Kidney capillary endothelial cell (primary cell): ENCODE measurements at regions not wholly inside any gene's neighbourhood (a gene's known extent, or its start where the extent isn't known, plus 50 kb on each side); places are given as distances from the start of the nearest gene placed in this dataset.

Experiments used
- DNase-seq: peaks from one replicate; pipeline ENCODE4 v3.0.0-alpha.2; 2018; ENCODE audit warnings: low spot score

DNA sequence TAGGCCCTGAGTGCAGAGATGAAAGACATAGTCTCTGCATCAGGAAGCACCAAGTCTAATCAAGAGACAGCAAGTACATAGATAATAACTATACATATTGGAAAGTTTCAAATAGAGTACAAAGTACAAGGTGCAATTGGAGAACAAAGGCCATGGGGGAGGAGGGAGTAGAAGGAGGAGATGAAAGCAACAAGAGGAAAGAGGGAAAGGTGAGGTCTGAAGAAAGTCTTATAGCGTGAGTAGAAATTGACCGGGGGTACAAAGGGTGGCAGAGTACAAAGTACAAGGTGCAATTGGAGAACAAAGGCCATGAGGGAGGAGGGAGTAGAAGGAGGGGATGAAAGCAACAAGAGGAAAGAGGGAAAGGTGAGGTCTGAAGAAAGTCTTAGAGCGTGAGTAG, 244.2 kb upstream of the JUN start:
- no peak for DNase-seq

DNA sequence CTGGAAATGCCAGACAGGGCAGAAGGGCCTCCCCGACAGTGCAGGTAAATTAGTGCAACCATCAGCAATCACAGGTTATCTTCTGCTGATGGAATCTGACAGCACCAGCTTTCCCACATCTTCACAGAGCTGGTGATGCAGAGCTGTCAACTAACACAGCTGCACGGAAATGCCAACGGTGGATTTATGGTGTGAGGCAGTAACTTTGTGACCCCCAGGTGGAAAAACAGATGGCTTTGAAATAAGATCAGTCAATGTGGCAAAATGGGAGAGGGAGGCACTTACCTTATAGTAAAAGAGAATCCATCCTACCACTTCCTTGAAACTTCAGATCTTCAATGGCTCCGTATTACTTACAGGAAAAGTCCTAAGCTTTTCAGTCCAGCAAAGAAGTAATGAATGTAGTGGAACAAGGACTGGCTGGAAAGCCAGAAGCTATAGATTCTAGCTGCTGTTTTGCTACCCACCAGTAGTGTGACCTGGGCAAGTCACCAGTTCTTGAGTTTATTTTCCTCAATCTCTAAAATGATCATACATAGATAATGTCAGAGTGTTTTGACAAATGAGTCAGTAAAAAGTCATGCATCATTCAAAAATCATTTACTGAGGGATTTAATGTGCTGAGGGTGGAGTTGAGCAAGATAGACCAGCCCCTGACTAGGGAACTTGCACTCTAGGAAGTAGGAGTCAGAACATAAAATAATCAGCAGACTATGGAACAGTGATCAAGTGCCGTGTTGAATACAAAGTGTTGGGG, 245.7 kb upstream of the JUN start:
- DNase-seq = no peak

DNA sequence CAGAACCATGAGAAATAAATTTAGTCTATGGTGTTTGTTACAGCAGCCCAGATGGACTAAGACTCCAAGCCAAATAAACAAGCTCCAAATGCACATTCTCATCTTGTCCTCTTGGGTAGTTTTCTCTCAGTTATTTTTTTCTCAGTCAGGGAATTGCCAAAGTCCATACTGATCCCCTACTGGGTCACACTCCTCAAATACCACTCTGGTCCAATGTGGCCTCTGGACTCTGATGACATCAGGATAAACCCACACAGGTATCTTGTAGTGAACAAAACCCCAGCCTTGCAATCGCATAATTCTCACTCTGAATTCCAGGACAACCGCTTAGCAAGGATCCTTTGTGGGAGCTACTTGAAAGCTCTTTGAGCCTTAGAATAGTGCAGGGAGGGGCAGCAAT, 248.4 kb upstream of the JUN start:
- no peak for DNase-seq

DNA sequence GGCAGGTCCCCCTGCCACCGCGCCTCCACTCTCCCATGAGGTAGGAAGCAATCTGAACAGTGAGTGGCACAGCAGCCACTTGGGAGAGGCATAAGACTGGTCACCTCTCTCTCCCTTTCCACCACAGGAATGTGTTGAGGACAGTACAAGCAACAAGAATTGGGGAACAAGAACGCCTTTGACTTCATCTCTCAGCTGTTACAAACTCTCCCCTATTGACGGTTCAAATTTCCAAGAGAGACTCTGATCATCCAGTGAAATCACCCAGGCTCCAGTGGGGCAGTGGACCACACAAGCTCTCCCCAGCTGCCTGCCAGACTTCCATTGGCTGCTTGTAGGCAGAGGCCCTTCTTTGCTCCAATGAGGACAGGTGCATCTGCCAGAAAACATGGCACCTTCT, 249.9 kb upstream of the JUN start:
- no peak for DNase-seq

DNA sequence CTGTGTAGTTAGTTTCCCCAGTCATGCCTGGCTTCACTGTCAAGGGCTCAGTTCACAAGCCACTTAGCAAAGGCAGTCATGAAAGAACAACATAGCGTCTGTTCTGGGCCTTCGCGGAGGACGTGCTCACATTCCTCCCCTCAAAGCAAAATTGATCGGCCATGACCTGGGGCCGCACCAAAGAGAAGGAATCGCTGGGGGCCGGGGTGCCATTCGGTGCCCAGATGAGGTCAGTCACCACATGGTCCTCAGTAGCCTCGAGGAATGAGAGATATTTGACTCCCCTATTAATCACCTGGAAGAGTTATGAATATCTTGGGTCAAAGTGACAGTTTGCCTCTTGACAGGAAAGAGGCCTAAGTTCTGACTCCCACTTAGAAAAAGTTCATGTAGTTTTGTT, 251.1 kb upstream of the JUN start:
- DNase-seq = no peak

DNA sequence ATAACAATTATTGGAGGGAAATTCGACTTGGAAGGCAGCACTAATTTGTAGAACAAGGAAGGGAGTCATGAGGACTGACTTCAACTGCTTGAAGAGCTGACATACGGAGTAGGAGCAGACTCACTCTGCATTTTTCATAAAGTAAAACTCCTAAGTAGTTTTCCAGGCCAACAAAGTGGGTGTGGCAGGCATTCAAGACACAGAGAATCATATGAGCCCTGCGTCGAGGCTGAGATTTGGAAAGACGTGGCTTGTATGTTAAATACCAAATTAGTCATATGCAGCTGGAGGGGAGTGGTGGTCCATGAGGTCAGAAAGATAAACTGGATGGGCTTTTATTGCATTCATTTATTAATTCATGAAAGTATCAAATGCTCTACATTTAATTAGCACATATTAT, 255.7 kb upstream of the JUN start:
- DNase-seq = no peak

DNA sequence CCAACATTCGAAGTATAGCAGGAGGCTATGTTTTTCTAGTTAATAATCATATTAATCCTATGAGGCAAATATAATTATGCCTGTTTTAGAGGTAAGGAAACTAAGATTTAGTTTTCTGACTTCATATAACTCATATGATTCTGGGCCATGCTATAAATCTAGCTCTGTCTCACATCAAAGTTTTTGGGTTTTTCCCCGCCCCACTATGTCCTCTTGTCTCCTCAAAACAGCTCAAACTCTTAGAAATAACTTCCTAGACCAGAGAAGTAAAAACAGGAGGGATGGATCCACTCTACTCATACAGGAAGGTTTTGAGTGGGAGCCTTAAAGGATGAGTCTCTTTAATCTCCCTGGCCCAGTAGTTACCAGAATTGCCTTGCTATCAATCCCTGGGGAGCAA, 256.4 kb upstream of the FGGY start:
- DNase-seq = no peak

DNA sequence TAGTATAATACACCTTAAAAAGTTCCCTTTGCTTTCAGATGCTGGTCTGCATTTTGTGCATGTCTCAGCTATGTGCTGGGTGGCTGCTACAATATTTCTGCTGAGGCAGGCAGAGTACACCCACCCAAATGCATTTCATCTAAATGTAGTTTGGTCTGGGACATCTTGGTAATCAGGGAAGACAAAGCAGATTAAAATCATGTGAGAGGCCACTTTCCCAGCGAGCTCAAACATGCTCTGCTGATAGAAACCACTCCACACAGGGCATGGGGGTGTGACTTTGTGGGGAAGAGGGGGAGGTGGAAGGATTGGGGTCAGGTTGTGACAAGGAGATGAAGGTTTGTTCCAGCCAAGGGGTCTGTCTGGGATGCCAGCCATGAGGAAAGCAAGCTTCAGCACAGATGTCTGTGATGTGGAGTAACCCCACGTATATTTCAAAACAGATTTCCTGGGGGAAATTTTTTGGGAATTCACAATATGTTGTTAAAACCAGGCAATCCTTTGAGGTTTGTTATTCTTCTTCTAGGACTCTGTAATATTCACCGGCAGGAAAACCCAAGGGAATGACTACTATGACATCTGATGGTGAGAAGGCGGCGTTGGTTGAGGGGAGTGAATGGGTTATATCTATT, 255.1 kb upstream of the FGGY start:
- no peak for DNase-seq

DNA sequence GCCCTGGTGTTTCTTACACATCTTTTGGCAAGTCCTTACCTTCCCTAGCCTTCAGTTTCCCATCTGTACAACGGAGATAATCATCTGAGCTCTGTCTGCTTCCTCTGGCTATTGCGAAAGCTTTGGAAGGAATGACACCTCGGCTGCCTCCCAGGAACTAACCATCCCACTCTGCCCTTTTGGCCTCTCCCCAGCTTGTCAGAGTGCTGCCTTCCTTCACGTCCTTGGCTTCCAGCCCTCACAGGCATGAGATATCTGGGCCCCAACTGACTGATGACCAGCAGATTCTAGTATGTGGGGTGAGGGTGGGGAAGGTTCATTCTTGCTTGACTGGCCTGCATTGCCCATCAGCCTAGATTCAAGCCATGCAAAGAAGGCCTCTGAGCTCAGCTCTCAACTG, 253.1 kb upstream of the FGGY start:
- DNase-seq = no peak

DNA sequence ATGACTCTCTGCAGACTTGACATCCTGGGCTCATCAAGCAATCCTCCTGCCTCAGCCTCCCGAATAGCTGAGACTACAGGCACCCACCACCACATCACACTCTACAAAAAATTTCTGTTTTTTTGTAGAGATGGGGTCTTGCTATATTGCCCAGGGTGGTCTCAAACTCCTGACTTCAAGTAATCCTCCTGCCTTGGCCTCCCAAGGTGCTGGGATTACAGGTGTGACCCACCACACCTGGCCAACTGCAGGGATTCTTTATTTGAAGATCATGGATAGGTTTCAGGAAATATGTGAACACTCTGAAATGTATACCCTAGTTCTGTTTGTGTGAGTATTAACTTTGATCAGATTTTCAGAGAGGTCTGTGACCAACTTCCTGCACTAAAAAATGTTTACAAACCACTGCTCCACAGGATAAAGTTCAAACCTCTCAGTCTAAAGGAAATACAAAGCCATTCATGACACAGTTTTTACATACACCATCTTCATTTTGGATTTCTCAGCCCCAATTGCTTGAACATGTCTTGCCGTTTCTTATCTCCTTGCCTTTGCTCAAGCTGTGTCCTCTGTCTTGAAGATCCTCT, 252.3 kb upstream of the FGGY start:
- DNase-seq = no peak

DNA sequence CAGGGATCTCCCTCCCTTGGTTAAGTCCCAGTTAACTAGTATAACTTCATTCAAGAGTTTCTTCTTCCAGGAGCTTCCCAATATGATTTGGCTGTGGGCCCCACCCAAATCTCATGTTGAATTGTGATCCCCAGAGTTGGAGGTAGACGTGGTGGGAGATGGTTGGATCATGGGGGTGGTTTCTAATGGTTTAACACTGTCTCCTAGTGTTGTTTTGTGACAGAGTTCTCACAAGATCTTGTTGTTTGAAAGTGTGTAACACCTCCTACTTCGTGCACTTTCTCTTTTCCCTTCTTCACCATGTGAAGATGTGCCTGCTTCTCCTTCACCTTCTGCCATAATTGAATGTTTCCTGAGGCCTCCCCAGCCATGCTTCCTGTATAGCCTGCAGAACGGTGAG, 251.8 kb upstream of the FGGY start:
- DNase-seq = no peak

DNA sequence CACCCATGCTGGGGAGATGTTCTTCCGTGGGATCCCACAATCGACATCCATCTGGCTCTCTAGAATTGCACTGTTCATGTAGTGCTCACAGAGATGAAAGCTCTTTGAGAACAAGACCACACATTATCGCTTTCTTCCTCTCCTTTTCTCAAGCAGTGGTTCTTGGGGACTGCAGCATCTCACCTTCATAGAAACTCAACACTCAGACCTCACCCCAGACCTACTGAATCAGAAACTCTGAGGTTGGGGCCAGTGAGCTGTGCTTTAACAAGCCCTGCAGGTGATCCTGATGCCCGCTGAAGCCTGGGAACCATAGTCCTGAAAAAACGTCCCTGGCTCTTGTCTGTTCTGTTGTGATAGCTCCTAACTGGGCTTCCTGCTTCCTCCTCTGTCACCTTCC, 251.3 kb upstream of the FGGY start:
- DNase-seq = no peak

DNA sequence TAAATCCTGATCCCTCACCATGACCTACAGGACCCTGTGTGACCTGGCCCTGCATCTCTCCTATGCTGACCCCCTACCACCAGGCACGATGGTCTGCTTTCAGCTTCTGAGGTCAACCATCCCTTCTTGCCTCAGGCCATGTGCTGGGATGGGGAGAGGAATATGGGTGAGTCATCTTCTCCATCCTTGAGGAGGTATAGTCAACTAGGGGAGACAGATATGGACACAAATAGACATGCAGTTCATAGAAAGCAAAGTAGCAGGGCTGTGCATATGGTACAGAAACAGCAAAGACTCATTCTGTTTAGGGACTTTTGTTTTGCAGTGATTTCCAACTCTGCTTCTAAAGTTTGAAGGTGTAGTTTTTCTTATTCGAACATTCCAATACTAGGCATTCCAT, 250.8 kb upstream of the FGGY start:
- DNase-seq = no peak

DNA sequence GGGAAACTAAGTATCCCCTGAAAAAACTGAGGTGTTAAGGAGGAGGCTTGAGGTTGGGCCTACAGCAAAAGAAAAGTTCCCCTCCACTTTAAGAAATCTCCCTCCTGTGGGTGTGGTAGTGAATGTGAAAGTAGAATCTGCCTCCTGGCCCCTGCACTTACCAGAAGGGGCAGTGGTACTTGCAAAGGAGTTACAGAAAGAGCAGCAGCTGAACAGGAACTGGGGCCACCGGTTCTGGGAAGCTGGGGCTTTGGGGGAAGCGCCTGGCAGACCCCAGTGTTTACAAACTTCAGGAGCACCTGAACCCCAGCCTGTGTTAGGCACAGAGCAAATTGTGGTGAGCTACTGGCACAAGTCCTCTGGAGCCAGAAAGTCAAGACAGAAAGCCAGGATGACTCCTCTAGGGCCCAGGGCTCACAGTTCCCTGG, 250.2 kb upstream of the FGGY start:
- DNase-seq = no peak

DNA sequence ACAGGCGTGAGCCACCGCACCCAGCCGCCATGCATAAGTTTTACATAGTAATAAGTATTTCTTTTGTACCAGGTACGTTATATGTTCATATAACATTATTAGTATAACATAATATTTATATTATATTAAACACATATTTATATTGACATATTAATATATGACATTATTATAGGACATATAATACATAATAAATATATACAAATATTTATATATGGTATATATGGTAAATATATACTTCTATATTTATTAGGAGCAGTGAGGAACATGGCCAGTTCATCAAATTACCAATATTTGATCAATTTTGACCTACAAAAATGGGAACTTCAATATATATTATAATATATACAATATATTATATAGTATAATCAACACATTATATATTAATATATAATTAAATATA, 245.9 kb upstream of the FGGY start:
- DNase-seq = no peak

DNA sequence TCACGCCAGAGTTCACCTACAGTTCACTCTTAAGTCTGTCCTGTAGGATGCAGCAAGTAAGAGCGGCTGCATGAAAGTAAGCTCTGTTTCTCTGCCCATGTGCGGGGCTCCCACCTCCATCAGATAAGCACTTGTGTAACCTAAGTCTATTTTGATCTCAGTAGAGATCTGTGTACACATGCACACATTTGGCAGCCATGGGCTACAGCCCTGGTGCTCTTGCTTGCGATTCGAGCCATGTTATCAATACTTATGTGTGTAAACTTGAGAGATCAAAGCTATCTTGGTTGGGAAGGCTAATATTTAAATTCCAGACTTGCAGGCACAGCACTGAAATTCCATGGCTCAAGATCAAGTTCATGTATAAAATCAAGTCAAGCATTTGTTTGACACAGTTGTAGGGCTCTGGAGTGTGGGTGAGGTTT, 244.7 kb upstream of the FGGY start:
- no peak for DNase-seq

DNA sequence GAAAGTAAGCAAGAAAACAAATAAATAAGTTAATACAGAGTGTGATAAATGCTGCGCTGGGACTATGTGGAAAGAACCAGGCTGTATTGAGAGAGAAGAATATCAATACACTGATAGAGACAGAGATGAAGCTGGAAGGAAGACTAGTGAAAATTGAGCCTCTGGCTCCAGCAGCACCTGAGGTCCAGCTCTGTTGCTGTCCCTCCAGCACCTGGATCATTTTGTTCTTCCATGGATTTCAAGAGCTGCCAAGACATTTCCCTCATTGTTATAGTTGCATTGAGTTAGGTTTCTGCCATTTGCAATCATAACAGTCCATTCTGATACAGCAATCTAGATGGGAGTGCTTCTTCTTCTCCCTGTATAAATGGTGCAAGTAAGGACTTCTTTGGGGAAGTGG, 242.7 kb upstream of the FGGY start:
- DNase-seq = no peak

DNA sequence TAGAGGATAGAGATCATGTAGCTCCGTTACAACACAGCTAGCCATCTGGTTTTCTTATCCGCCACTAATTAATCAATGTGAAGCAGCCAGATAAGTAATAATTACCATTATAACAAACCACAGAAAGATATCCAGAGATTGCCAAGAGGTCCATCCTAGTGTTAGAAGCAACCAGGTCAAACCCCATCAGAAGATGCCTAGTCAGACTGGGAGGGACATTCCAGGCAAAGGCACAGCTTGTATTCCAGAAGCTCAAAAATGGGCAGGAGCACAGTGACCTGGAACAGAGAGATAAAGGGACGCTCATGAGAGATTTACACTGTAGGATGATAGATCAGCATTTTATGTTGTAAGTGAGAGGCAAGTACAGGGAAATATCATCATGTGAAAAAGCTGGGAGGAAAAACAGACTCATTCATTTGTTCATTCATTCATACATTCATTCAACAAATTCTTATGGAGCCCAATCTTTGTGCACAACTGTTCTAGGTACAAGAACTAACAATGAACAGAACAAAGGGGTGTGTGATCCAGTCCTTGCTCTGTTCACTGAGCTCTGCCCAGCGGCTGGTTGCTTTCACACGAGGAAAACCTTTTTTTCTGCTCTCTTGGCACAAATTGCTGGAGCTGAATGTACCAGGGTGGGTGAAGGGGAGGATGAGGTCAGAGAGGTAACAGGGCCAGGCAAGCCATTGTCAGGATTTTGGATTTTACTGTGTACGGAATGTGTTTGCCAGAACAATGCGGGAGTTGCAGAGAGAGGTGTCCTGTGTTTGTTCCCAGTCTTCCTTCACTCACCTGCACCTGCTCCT, 240.8 kb upstream of the FGGY start:
- no peak for DNase-seq

DNA sequence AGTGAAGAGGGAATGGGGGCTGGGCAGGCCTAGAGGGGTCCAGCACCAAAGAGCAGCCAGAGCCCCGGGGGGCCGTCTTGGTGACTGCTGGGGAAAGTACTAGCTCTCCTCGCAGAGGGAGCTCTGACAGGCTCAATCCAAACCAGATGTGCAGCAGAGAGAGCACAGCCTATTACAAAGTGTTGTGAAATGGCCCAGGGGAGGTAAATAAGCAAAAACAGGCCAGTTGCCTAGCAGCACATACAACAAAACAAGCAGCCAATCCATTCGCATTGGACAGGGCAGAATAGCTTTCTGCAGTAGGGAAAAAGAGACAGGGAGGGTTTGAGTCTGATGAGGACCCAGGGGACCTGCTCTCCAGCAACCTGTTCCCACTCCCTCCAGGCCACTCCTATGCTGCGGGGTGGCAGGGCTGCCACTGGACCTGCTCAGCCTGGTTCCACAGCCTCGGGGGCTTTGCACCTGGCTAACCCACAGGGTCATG, 239.6 kb upstream of the FGGY start:
- no peak for DNase-seq

DNA sequence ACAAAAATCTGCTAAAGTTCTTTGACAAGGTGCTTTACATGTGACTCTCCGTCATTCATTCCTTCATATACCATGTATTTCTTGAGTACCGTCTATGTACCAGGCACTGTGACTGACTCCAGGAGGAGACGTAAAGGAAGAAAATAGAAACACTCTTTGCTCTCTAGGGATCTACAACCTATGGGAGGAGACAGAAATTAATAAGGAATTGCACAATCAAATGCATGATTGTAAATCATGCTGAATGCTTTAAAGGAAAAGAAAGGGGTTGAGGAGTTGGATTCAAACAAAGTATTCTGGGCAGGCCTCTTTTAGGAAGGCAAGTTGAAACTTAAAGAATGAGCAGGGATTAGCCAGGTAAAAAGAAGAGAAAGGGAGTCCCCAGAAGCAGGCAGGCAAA, 239.1 kb upstream of the FGGY start:
- DNase-seq = no peak

DNA sequence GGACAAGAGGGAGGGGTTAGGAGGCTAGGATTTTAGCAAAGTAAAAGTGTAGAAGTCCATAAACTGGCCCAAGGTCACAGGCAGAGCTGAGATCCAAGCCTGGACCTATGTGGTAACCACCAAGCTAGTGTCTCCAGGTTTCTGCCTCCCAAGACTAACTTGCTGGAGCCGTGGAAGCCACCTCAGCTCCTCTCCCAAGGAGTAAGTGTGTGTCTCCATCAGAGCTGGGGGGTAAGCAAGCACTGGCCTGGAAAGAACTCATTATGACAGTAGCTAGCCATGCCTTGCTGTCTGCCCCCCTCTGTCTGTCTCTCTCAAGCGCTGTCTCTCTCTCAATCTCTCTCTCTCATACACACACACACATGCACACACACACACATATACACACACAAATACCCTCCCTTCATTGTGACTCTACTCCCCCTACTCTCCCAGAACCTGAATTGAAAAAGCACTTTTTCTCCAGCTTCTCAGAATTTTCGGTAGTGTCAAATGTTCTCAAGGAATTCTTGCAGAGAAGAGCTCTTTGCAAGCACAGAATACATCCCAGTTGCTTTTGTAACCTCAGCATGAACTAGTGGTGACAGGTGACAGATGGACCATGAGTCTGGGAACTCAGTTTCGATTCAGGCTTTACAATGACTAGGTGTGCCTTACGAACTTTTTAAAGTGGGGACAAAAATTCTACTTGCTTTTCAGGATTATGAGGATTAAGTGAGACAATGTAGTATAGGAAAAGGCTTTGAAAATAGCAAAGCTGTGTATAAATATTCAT, 238.0 kb upstream of the FGGY start:
- no peak for DNase-seq

DNA sequence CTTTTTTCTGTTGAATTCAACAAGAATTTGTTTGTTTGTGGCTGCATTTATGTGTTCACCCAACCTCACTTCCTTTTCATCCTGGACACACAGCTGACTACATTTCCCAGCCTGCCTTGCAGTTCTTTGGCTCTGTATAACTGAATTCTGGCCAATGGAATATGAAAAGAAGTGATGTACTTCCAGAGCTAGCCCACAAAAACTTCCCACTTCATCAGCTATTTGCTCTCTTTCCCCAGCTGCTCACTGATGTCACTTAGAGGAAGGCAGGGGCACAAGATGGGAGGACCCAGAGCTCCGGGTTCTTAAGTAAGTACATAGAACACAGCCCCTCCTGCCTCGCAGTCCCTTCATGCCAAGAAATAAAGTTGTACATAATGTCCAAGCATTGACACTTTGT, 235.0 kb upstream of the FGGY start:
- DNase-seq = peak; percentile 46
